H9 (cell line): ENCODE measurements at regions not wholly inside any gene's neighbourhood (a gene's known extent, or its start where the extent isn't known, plus 50 kb on each side); places are given as distances from the start of the nearest gene placed in this dataset.

Experiments
- DNase-seq: peaks from one replicate; pipeline ENCODE4 v3.0.0-alpha.2; 2017
- H2AFZ ChIP-seq: one replicate; pipeline ENCODE4 v1.6.1; 2013; ENCODE audit warnings: mild to moderate bottlenecking, low read length, control low read depth, moderate library complexity
- H2AK5ac ChIP-seq: 2 replicates; pipeline ENCODE4 v1.6.1; 2013; ENCODE audit warnings: low read length, control low read depth, mixed read lengths; ENCODE audit not compliant: insufficient read length
- H2BK120ac ChIP-seq: one replicate; pipeline ENCODE4 v1.6.1; 2013; ENCODE audit warnings: low read depth, mild to moderate bottlenecking, low read length, control low read depth, inconsistent platforms; ENCODE audit not compliant: poor library complexity, severe bottlenecking
- H2BK12ac ChIP-seq: 2 replicates; pipeline ENCODE4 v1.6.1; 2013; ENCODE audit warnings: low read length, control low read depth, mixed read lengths, low read depth; ENCODE audit not compliant: insufficient read length
- H2BK15ac ChIP-seq: 2 replicates; pipeline ENCODE4 v1.6.1; 2013; ENCODE audit warnings: low read depth, low read length, control low read depth
- H2BK20ac ChIP-seq: one replicate; pipeline ENCODE4 v1.6.1; 2013; ENCODE audit warnings: low read depth, mild to moderate bottlenecking, low read length, control low read depth, inconsistent platforms; ENCODE audit not compliant: poor library complexity, severe bottlenecking
- H2BK5ac ChIP-seq: 2 replicates; pipeline ENCODE4 v1.6.1; 2013; ENCODE audit warnings: low read length, control low read depth, mixed read lengths; ENCODE audit not compliant: insufficient read length
- H3K14ac ChIP-seq: 2 replicates; pipeline ENCODE4 v1.6.1; 2013; ENCODE audit warnings: low read length, control low read depth; ENCODE audit not compliant: insufficient read depth
- H3K18ac ChIP-seq: 2 replicates; pipeline ENCODE4 v1.6.1; 2013; ENCODE audit warnings: low read depth, mild to moderate bottlenecking, mixed read lengths, low read length, control low read depth; ENCODE audit not compliant: insufficient read length
- H3K23ac ChIP-seq: 2 replicates; pipeline ENCODE4 v1.6.1; 2013; ENCODE audit warnings: low read length, control low read depth, mixed read lengths, low read depth; ENCODE audit not compliant: insufficient read length
- H3K23me2 ChIP-seq: 2 replicates; pipeline ENCODE4 v1.6.1; 2013; ENCODE audit warnings: low read depth, mild to moderate bottlenecking, mixed read lengths, low read length, control low read depth; ENCODE audit not compliant: insufficient read length, poor library complexity, severe bottlenecking
- H3K27ac ChIP-seq: 2 replicates; pipeline ENCODE4 v1.5.1; 2013; ENCODE audit warnings: low read length, control low read depth, mixed read lengths, low read depth; ENCODE audit not compliant: insufficient read length
- H3K27me3 ChIP-seq: 2 replicates; pipeline ENCODE4 v1.6.1; 2013; ENCODE audit warnings: low read length, control low read depth, inconsistent platforms; ENCODE audit not compliant: insufficient read depth
- H3K4ac ChIP-seq: 2 replicates; pipeline ENCODE4 v1.6.1; 2013; ENCODE audit warnings: low read depth, mild to moderate bottlenecking, control low read depth, inconsistent platforms, low read length, moderate library complexity
- H3K4me1 ChIP-seq: 2 replicates; pipeline ENCODE4 v1.6.1; 2013; ENCODE audit warnings: low read length, control low read depth, inconsistent platforms; ENCODE audit not compliant: insufficient read depth
- H3K4me2 ChIP-seq: 2 replicates; pipeline ENCODE4 v1.6.1; 2013; ENCODE audit warnings: low read length, control low read depth, mixed read lengths; ENCODE audit not compliant: insufficient read length, insufficient read depth
- H3K56ac ChIP-seq: 2 replicates; pipeline ENCODE4 v1.6.1; 2013; ENCODE audit warnings: low read depth, mild to moderate bottlenecking, mixed read lengths, low read length, control low read depth; ENCODE audit not compliant: insufficient read length
- H3K79me1 ChIP-seq: 2 replicates; pipeline ENCODE4 v1.6.1; 2013; ENCODE audit warnings: low read depth, mild to moderate bottlenecking, moderate library complexity, low read length, control low read depth, inconsistent platforms; ENCODE audit not compliant: insufficient read depth, poor library complexity, severe bottlenecking
- H3K79me2 ChIP-seq: 2 replicates; pipeline ENCODE4 v1.6.1; 2013; ENCODE audit warnings: low read length, control low read depth, inconsistent platforms; ENCODE audit not compliant: insufficient read depth
- H3K9ac ChIP-seq: 2 replicates; pipeline ENCODE4 v1.6.1; 2013; ENCODE audit warnings: low read length, control low read depth, mixed read lengths; ENCODE audit not compliant: insufficient read length; ENCODE audit errors: extremely low read depth
- H3K9me3 ChIP-seq: one replicate; pipeline ENCODE4 v1.6.1; 2013; ENCODE audit warnings: low read depth, low read length, inconsistent platforms; ENCODE audit not compliant: control insufficient read depth
- H3T11ph ChIP-seq: one replicate; pipeline ENCODE4 v1.6.1; 2013; ENCODE audit warnings: mild to moderate bottlenecking, low read length, control low read depth, inconsistent platforms
- H4K20me1 ChIP-seq: one replicate; pipeline ENCODE4 v1.6.1; 2013; ENCODE audit not compliant: control insufficient read depth, insufficient read length, insufficient read depth
- H4K5ac ChIP-seq: 2 replicates; pipeline ENCODE4 v1.6.1; 2013; ENCODE audit warnings: low read depth, mild to moderate bottlenecking, mixed read lengths, low read length, control low read depth; ENCODE audit not compliant: insufficient read length
- H4K8ac ChIP-seq: replicated peaks from 2 replicates; pipeline ENCODE4 v1.6.1; 2013; ENCODE audit warnings: low read length, control low read depth, mixed read lengths, low read depth; ENCODE audit not compliant: insufficient read length
- H4K91ac ChIP-seq: 2 replicates; pipeline ENCODE4 v1.6.1; 2013; ENCODE audit warnings: low read depth, mild to moderate bottlenecking, moderate library complexity, mixed read lengths, low read length, control low read depth; ENCODE audit not compliant: insufficient read length
- H3K27ac Mint-ChIP-seq, 3 experiments: 2 replicates in 2 of 3; 3 replicates in 1 of 3; pipeline ENCODE4 v1.8.0; 2020 to 2021; ENCODE audit warnings: mixed read lengths in 3 of 3, mild to moderate bottlenecking in 1 of 3, moderate library complexity in 1 of 3
- H3K27me3 Mint-ChIP-seq: 2 replicates; pipeline ENCODE4 v1.8.0; 2021; ENCODE audit warnings: low read depth, mild to moderate bottlenecking, moderate library complexity, mixed read lengths
- H3K36me3 Mint-ChIP-seq, 3 experiments: 2 replicates in 2 of 3; 3 replicates in 1 of 3; pipeline ENCODE4 v1.8.0; 2020 to 2021; ENCODE audit warnings: low read depth in 3 of 3, mixed read lengths in 3 of 3; ENCODE audit not compliant: insufficient read depth in 1 of 3
- H3K4me1 Mint-ChIP-seq, 2 experiments: 2 replicates each; pipeline ENCODE4 v1.8.0; 2020; ENCODE audit warnings: mixed read lengths in 2 of 2
- H3K4me3 Mint-ChIP-seq, 2 experiments: 2 replicates in 1 of 2; 3 replicates in 1 of 2; pipeline ENCODE4 v1.8.0; 2020 to 2021; ENCODE audit warnings: mild to moderate bottlenecking in 2 of 2, mixed read lengths in 2 of 2, moderate library complexity in 1 of 2
- H3K9me3 Mint-ChIP-seq, 2 experiments: 2 replicates in 1 of 2; 3 replicates in 1 of 2; pipeline ENCODE4 v1.8.0; 2020; ENCODE audit warnings: mild to moderate bottlenecking in 2 of 2, mixed read lengths in 2 of 2, moderate library complexity in 1 of 2
- CTCF ChIP-seq: fragments of 200-600 bp; sonication (generic); conservative IDR thresholded peaks from 3 replicates; pipeline ENCODE4 v1.8.0; 2021; ENCODE audit warnings: antibody characterized with exemption, mild to moderate bottlenecking
- WGBS: extraction: QIAGEN DNeasy Blood & Tissue Kit; methylation state at CpG from one replicate; pipeline ENCODE4 v1.1.7; 2013; ENCODE audit warnings: missing lambda C conversion rate, low lambda C conversion rate, mixed read lengths; ENCODE audit not compliant: insufficient read length; ENCODE audit errors: extremely low coverage; 5-methylcytosine and 5-hydroxymethylcytosine counted together

GRCh38 chr6:168867247-168868102 lies 386.2 kb downstream of the THBS2 start:
- Histone ChIP-seq H2BK5ac (no peak overlapping the region), H4K20me1 (no peaks in the 10 kb centered on the region), H3K4ac (no peak overlapping the region), H3K9me3 (no peaks in the 10 kb centered on the region), H3K56ac (no peak overlapping the region), H4K91ac (no peak overlapping the region), H3K27me3 (no peaks in the 10 kb centered on the region), H3K4me1 (no peaks in the 10 kb centered on the region), H3K27ac (no peak overlapping the region), H4K8ac (no peak overlapping the region), H3K4me2 (no peak overlapping the region), H3K14ac (peak overlapping the region; percentile 74; the same call in 1 of the 2 replicates), H4K5ac (no peak overlapping the region), H3K23ac (no peak overlapping the region), H3T11ph (no peak overlapping the region), H3K9ac (no peak overlapping the region), H2AFZ (no peak overlapping the region), H3K79me1 (no peaks in the 10 kb centered on the region), H2BK15ac (no peak overlapping the region), H2AK5ac (no peak overlapping the region), H2BK12ac (no peak overlapping the region), H3K18ac (peak overlapping the region; percentile 39), H2BK20ac (no peak overlapping the region), H2BK120ac (no peak overlapping the region), H3K79me2 (no peaks in the 10 kb centered on the region), H3K23me2 (no peaks in the 10 kb centered on the region)
- peak overlapping the region in 1 of 3 experiments; percentile 40; a peak in 1 of 7 replicates for H3K27ac Mint-ChIP-seq
- DNase-seq = no peak
- no peak for TF ChIP-seq CTCF
- WGBS = no CpG with 5 or more reads among the region's 23 CpGs
- no peaks in the 10 kb centered on the region for H3K9me3 Mint-ChIP-seq
- no peaks in the 10 kb centered on the region; the same call in 1 of the 2 replicates for H3K27me3 Mint-ChIP-seq
- no peaks in the 10 kb centered on the region for H3K36me3 Mint-ChIP-seq
- H3K4me3 Mint-ChIP-seq = no peak overlapping the region
- 0 out of 4 replicates have a peak, but pooled peaks cover 0 to 5% of the 10 kb centered on the region in 2 experiments for H3K4me1 Mint-ChIP-seq
